ENCODE measurements at regions not wholly inside any gene's neighbourhood (a gene's known extent, or its start where the extent isn't known, plus 50 kb on each side); places are given as distances from the start of the nearest gene placed in this dataset.
"Not testable (repeated sequence)": the region's sequence is repeated elsewhere in the genome, so short reads cannot be mapped to it uniquely, and the experiment has no call there.

- not testable (repeated sequence) for TF ChIP-seq CTCF (conservative IDR thresholded peaks at IDR 0.05; ENCODE audit: low read length); EZH2phosphoT487 (IDR thresholded peaks at IDR 0.05; ENCODE audit: borderline replicate concordance, low read depth, low read length)
Measured at GRCh38 chr2:242113492-242113891, 244.0 kb downstream of the RTP5 start.
